OCI-LY1 (cell line): ENCODE measurements at regions not wholly inside any gene's neighbourhood (a gene's known extent, or its start where the extent isn't known, plus 50 kb on each side); places are given as distances from the start of the nearest gene placed in this dataset.

ENCODE experiments used
- H2AFZ ChIP-seq: fragments of 200-600 bp; sonication (generic), shearing (Covaris generic); 2 replicates; pipeline ENCODE4 v1.6.0; 2014; ENCODE audit warnings: antibody characterized with exemption, mild to moderate bottlenecking, low read length
- H3F3A ChIP-seq: fragments of 200-600 bp; sonication (generic), shearing (Covaris generic); 2 replicates; pipeline ENCODE4 v1.6.0; 2014; ENCODE audit warnings: mild to moderate bottlenecking, antibody characterized with exemption, low read length, moderate library complexity; ENCODE audit not compliant: insufficient read depth
- H3K27ac ChIP-seq: fragments of 200-600 bp; sonication (generic); 2 replicates; pipeline ENCODE4 v1.5.1; 2014; ENCODE audit warnings: low read length, mixed run types, mild to moderate bottlenecking, low read depth; ENCODE audit not compliant: poor library complexity, severe bottlenecking
- H3K27me3 ChIP-seq: fragments of 200-600 bp; sonication (generic); 2 replicates; pipeline ENCODE4 v1.6.0; 2014; ENCODE audit warnings: antibody characterized with exemption, mild to moderate bottlenecking, low read length, moderate library complexity; ENCODE audit not compliant: insufficient read depth
- H3K36me3 ChIP-seq: fragments of 200-600 bp; sonication (generic); 2 replicates; pipeline ENCODE4 v1.6.1; 2014; ENCODE audit warnings: mild to moderate bottlenecking, antibody characterized with exemption, low read length, moderate library complexity, mixed read lengths; ENCODE audit not compliant: insufficient read depth
- H3K4me1 ChIP-seq: fragments of 200-600 bp; sonication (generic); 2 replicates; pipeline ENCODE4 v1.5.1; 2014; ENCODE audit warnings: mild to moderate bottlenecking, low read length, moderate library complexity; ENCODE audit not compliant: insufficient read depth, severe bottlenecking
- H3K4me2 ChIP-seq: fragments of 200-600 bp; sonication (generic), shearing (Covaris generic); 2 replicates; pipeline ENCODE4 v1.6.1; 2014; ENCODE audit warnings: low read length
- H3K4me3 ChIP-seq: fragments of 200-600 bp; sonication (generic); 2 replicates; pipeline ENCODE4 v1.5.1; 2014; ENCODE audit warnings: low read length, low read depth, mild to moderate bottlenecking, mixed read lengths; ENCODE audit not compliant: poor library complexity, severe bottlenecking
- H3K79me2 ChIP-seq: fragments of 200-600 bp; shearing (Covaris generic); 2 replicates; pipeline ENCODE4 v1.6.1; 2016; ENCODE audit warnings: mixed run types, low read length, mixed read lengths; ENCODE audit not compliant: insufficient read depth
- H3K9ac ChIP-seq: fragments of 200-600 bp; sonication (generic), shearing (Covaris generic); 2 replicates; pipeline ENCODE4 v1.6.1; 2014; ENCODE audit warnings: mild to moderate bottlenecking, low read length, mixed read lengths
- H3K9me2 ChIP-seq: fragments of 200-600 bp; sonication (generic), shearing (Covaris generic); 2 replicates; pipeline ENCODE4 v1.6.1; 2014; ENCODE audit warnings: low read depth, mild to moderate bottlenecking, low read length, mixed read lengths
- H3K9me3 ChIP-seq: fragments of 200-600 bp; shearing (Covaris generic); 2 replicates; pipeline ENCODE4 v1.6.1; 2014; ENCODE audit warnings: low read length, mixed read lengths
- H4K20me1 ChIP-seq: fragments of 200-600 bp; sonication (generic), shearing (Covaris generic); 2 replicates; pipeline ENCODE4 v1.6.0; 2016; ENCODE audit warnings: mild to moderate bottlenecking, low read length; ENCODE audit not compliant: insufficient read depth
- EZH2 ChIP-seq: fragments of 200-600 bp; sonication (generic), shearing (Covaris generic); IDR thresholded peaks from 2 replicates; pipeline ENCODE4 v1.8.0; 2017; ENCODE audit warnings: borderline replicate concordance, mixed run types, mild to moderate bottlenecking, antibody characterized with exemption, low read length, moderate library complexity, mixed read lengths
- TF ChIP-seq, protein P1 (sequence below): fragments of 200-600 bp; sonication (generic), shearing (Covaris generic); IDR thresholded peaks from 2 replicates; pipeline ENCODE4 v1.5.1; 2017; ENCODE audit warnings: mild to moderate bottlenecking, antibody characterized with exemption, low read length, moderate library complexity, mixed read lengths

DNA sequence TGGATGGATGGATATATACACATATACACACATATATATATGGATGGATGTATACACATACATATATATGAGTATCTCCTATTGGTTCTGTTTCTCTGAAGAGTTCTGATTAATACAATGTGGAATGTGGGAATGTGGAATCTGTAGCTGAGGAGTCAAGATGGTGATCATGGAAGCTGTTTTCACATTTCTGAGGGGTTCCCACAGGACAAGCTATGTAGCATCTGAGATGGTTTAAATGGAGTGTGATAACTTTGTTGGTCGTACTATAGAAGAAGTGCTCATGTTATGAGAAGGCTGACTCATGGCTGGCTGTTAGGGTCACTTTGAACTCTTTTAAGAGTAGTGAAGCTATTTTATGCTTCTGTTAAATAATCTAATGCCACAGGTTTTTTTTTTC lies 279.7 kb downstream of the MEIS1 start:
- Histone ChIP-seq H3K4me3 (no peak overlapping the region), H3F3A (no peaks in the 10 kb centered on the region), H4K20me1 (no peaks in the 10 kb centered on the region), H3K79me2 (no peaks in the 10 kb centered on the region), H3K4me1 (no peaks in the 10 kb centered on the region), H3K27ac (no peak overlapping the region), H3K4me2 (no peak overlapping the region), H3K36me3 (no peaks in the 10 kb centered on the region), H3K9me2 (no peaks in the 10 kb centered on the region), H2AFZ (no peak overlapping the region), H3K27me3 (no peaks in the 10 kb centered on the region), H3K9ac (no peak overlapping the region), H3K9me3 (no peaks in the 10 kb centered on the region)
- TF ChIP-seq, protein P1, sequence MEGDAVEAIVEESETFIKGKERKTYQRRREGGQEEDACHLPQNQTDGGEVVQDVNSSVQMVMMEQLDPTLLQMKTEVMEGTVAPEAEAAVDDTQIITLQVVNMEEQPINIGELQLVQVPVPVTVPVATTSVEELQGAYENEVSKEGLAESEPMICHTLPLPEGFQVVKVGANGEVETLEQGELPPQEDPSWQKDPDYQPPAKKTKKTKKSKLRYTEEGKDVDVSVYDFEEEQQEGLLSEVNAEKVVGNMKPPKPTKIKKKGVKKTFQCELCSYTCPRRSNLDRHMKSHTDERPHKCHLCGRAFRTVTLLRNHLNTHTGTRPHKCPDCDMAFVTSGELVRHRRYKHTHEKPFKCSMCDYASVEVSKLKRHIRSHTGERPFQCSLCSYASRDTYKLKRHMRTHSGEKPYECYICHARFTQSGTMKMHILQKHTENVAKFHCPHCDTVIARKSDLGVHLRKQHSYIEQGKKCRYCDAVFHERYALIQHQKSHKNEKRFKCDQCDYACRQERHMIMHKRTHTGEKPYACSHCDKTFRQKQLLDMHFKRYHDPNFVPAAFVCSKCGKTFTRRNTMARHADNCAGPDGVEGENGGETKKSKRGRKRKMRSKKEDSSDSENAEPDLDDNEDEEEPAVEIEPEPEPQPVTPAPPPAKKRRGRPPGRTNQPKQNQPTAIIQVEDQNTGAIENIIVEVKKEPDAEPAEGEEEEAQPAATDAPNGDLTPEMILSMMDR: no peak
- no peak for TF ChIP-seq EZH2

DNA sequence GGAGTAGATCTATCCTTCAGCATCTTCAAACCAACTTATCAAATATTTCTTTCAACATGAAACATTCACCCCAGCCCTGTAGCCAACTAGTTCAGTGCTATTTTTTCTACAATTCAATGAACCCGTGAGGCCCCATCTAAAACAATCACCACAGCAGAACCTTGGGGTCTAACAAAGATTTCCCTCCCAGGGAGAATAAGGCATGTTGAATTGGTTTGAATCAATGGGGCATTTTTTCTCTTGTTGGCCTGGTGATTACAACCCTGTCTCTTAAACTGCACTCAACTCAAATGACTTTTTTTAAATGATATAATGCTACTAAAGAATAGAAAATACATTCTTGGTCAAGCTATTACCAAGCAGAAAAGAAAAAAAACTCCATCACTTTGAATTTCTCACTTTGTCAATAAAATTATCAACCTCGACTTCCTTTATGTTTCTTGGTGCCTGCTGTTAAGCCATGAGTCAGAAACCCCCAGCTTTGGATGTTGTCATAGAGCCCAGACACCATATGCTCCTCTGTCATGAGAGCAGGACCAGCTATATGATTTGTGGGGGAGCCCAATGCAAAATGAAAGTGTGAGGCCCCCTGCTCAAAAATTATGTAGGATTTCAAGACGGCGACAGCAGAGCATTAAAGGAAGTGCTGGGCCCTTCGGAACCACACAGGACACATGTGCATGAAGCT lies 282.4 kb downstream of the MEIS1 start:
- H3K4me3 ChIP-seq: no peak overlapping the region
- no peaks in the 10 kb centered on the region for H3F3A ChIP-seq
- H3K9me2 ChIP-seq: no peaks in the 10 kb centered on the region
- TF ChIP-seq EZH2: no peak
- TF ChIP-seq, protein P1: no peak
- H3K4me1 ChIP-seq: no peaks in the 10 kb centered on the region
- H3K36me3 ChIP-seq: no peaks in the 10 kb centered on the region
- no peak overlapping the region for H3K27ac ChIP-seq
- no peak overlapping the region for H3K4me2 ChIP-seq
- H2AFZ ChIP-seq: no peak overlapping the region
- H3K9me3 ChIP-seq: no peaks in the 10 kb centered on the region
- no peaks in the 10 kb centered on the region for H4K20me1 ChIP-seq
- H3K79me2 ChIP-seq: no peaks in the 10 kb centered on the region
- no peak overlapping the region for H3K9ac ChIP-seq
- no peaks in the 10 kb centered on the region for H3K27me3 ChIP-seq

DNA sequence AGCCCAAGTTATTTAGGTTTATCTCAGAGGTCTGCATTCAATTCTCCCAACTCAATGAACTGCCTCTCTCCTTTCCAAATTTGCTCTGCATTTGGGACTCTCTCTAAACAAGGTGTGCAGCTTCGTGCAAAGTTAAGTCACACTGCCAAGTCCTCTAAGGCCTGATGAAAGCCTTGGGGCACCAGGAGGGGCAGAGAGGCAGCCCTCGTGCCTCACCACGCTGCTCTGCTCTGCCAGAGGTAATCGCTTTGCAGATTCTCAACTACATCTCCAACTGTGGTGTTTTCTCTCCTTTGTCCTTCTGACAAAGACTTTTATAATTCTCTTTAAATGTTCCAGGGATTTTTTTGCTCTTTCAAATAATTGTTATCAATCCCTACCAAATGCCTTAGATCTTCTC lies 283.0 kb downstream of the MEIS1 start:
- Histone ChIP-seq H3K9me2 (no peaks in the 10 kb centered on the region), H3K36me3 (no peaks in the 10 kb centered on the region), H3K4me1 (no peaks in the 10 kb centered on the region), H3K9ac (no peak overlapping the region), H3K9me3 (no peaks in the 10 kb centered on the region), H3K27me3 (no peaks in the 10 kb centered on the region), H2AFZ (no peak overlapping the region), H3K79me2 (no peaks in the 10 kb centered on the region), H3K27ac (no peak overlapping the region), H3K4me2 (no peak overlapping the region), H4K20me1 (no peaks in the 10 kb centered on the region), H3F3A (no peaks in the 10 kb centered on the region), H3K4me3 (no peak overlapping the region)
- TF ChIP-seq, protein P1: no peak
- no peak for TF ChIP-seq EZH2
